ENCODE measurements at regions not wholly inside any gene's neighbourhood (a gene's known extent, or its start where the extent isn't known, plus 50 kb on each side); places are given as distances from the start of the nearest gene placed in this dataset.

DNA sequence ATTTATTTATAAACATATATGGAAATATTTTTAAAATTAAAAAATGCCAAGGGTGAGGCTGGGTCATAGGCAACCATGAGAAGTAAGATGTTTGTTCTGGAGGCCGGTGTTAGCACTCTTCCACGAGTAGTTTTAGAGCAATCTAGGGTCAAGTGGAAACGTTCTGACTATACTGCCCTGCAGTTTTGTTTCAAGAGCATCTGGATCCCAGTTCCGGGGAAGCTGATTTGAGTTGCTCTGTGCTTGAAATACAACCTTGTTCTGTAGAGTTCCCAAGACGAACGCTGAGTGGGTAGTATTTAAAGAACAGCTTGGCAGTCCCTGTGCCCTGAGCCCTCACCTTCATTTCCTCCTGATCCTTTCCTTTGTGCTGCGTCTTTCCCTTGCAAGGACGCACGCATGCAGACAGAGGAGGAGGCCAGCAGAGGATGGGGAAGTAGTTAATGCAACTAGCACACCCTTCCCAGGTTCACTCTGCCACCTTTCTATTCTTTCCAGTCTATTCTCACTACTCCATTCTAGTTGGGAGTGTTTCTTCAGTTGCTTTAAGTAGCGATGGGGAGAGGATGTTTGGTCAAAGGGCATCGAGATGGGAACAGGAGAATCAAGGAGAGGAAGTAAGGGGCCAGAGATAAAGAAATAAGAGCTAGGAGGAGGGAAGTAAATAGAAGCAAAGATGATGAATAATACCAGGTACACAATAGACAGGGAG lies 68.3 kb upstream of the ZSWIM6 start:
- no peak for DNase-seq (ENCODE audit: low spot score)

DNA sequence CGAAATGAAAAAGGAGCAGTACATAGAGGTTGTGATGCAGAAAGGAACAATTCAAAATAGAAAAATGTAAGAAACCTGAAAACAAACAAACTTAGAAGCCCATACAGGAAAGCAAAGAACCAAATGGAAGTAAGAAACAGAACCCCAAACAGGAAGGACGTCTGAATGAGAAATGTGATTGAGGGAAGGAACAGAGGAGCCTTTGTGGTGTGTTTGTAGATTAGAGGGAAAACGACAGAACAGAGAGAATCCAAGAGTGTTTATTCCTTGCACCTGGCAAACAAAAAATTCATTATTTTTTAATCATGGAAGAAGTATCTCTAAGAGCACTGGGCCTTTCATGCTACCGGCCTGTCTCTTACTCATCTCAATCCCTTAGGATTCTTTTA lies 67.8 kb upstream of the ZSWIM6 start:
- no peak for DNase-seq (ENCODE audit: low spot score)

DNA sequence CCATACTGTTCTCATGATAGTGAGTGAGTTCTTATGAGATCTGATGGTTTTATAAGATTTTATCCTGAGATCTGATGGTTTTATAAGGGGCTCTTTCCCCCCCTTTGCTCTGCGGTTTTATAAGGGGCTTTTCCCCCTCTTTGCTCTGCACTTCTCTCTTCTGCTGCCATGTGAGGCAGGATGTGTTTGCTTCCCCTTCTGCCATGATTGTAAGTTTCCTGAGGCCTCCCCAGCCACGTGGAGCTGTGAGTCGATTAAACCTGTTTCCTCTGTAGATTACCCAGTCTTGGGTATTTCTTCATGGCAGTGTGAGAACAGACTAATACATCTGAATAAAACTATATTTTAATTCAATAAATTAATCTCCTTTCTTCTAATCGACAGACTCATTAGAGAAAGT lies 64.9 kb upstream of the ZSWIM6 start:
- DNase-seq (ENCODE audit: low spot score): no peak

DNA sequence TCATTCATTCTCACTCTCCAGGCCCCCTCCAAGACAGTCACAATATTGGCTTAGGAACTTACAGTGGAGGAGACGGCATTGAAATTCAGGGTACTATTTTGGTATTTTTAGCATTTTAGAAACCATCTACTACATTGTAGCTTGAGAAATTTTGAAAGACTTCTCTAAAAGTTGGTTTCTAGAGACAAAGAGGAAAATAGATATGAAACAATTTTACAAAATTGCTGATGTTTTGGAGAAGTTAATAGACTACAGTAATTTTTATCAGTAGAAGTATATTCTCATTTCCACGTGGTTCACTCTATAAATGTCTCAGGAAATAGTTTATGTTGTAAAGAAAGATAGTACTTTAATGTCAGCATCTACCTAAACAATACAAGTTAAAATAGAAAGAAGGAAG lies 63.2 kb upstream of the ZSWIM6 start:
- DNase-seq (ENCODE audit: low spot score): no peak

DNA sequence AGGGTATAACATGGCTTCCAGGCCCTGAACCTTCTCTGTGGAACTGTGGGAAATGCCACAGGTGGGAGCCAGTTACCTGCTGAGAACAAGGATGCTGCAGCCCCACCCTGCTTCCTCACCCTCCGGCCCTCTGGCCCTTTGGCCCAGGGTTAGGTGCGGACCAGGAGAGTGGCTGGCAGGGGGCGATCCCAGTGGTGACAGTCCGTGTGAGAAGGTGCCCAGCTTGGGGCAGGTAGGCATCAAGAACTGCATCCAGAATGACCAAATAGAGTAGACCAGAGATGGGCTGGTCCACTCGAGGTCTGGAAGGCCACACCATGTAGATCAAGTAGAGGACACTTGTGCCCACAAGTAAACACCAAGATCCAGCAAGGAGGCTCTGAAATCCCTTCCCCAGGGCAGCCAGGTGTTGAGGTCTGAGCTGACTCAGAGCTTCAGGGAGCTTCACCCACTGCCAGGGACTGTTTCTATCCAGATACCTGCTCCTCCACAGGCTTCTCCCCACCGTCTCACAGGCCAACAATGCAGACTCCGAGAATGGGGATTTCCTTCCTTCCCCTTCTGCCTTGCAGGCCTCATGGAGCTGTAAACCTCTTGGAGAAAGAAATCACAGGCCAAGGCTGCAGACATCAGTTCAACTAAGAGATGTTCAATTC lies 61.4 kb upstream of the ZSWIM6 start:
- no peak for DNase-seq (ENCODE audit: low spot score)

DNA sequence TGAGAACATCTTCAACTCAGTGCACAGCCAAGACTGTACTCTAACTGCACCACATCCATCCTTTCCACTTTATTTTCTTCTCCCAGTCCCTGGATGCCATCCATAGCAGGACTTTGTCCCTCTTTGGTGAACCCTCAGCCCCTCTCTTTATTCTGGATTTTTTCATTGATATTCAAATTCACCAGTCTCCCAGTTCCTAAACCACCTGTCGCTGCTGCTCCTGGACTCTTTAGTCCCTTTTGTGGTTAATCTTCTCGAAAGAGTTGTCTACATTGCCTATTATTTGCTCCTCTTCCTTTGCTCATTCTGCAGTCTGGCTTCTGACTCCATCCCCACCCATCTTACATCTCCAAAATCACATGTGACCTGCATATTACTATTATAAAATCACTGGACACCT lies 59.4 kb upstream of the ZSWIM6 start:
- no peak for DNase-seq (ENCODE audit: low spot score)

DNA sequence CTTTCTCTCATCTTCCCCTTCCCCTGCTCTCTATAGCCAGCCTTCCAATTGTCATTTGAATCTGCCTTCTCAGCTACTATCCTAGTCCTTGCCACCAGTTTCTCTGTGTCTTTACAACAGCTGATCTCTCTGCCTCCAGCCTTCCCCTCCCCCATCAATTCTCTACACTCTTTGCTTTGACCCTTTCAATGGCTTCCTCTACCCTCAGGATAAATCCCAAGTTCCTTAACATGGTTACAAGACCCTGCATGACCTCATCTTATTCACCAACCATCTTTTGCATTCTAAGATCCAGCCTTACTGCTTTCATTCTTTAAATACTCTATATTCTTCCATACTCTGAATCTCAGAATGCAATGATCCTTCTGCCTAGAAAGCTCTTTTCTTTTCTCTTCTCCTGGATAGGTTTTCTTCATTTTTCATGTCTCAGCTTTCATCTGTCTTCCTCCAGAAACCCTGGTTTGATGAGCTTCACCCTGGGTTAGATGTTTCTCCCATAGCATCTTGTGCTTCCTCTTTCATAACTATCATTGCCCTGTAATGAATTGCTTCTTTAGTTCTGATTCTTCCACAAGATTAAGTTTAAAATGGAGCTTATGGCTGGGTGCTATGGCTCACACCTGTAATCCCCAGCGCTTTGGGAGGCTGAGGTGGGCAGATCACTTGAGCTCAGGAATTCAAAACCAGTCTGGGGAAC lies 58.6 kb upstream of the ZSWIM6 start:
- no peak for DNase-seq (ENCODE audit: low spot score)

DNA sequence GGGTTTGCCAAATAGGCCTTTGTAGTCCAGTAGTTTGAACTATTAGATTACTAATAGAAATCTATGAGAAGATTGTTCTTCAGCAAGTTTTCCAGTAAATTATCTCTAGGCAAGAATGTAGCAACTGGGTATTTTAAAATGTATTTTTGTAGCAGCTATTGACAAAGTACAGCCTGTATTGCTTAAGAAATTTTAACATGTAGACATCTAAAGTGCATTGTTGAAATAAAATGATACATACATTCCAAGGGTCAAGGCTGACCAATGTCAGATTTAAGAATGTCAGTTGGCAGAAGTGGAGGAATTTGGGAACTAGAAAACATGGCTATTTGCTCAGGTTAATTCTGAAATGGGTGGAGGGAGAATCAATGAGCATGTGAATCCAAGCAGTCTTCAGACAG lies 57.5 kb upstream of the ZSWIM6 start:
- no peak for DNase-seq (ENCODE audit: low spot score)

DNA sequence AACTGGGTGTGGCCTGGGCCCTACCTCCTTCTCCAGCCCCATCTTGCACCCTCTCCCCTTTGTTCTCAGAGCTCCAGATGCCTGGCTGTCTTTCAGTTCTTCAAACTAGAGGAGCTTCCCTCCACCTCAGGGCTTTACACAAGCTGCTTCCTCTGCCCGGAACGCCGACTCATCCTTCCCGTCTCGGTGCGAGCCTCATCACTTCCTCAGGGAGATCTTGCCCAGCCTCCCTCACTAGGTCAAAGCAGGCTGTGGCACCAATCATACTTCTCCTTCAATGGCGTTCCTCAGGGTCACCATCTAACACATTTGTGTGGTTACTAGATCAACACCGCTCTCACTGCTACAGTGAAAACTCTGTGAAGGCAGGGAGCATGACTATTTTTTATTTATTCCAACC lies 56.2 kb upstream of the ZSWIM6 start:
- peak; percentile 19 for DNase-seq (ENCODE audit: low spot score)

DNA sequence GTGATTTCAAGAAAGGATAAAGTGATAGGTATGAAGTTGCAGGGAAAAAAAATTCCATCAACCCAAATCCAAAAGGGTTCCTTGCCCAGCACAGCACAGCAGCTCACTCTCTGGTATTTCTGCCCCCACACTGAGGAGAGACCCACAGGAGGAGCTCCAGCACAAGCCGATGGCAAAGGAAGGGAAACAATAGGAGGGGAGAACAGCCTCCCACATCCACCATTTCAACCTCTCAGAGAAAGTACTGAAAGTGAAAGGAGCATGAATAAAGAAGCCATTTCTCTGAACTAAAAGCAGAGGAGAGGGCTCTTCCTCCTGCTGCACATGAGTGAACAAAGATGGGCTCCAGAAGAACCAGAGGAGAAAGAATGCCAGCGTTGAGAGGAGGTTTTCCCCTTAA lies 54.9 kb upstream of the ZSWIM6 start:
- no peak for DNase-seq (ENCODE audit: low spot score)

DNA sequence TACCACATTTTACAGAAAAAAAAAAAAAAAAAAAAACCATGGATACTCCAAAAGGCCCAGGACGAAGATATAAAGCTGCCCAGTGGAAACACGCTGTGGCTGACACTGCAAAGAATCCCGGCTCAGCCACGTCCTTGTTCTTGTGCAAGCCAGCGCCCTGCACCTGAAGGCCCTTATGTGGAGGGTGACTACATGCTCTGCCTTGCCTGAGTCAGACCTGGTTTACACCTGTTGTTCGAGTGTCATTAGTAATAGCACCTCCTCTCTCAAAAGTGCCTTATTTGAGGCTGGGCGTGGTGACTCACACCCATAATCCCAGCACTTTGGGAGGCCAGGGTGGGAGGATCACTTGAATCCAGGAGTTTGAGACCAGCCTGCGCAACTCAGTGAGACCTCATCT lies 54.3 kb upstream of the ZSWIM6 start:
- no peak for DNase-seq (ENCODE audit: low spot score)

DNA sequence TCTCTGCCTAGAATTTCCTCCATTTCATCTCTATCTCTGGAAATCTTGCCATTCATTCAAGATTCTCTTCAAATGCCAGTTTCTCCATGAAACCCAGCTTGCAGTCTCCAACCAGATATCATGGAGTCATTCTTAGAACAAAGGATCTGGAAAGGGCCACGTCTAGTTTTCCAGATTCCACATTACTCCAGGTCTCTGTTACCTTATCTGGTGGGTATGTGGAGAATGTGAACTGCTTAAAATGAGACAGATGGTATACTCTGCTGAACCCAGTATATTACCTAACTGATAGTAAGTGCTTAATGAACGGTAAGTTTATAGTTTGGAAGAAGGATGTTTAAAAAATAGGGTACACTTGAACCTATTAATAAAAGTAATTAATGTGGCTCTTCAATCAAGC lies 52.3 kb upstream of the ZSWIM6 start:
- no peak for DNase-seq (ENCODE audit: low spot score)

DNA sequence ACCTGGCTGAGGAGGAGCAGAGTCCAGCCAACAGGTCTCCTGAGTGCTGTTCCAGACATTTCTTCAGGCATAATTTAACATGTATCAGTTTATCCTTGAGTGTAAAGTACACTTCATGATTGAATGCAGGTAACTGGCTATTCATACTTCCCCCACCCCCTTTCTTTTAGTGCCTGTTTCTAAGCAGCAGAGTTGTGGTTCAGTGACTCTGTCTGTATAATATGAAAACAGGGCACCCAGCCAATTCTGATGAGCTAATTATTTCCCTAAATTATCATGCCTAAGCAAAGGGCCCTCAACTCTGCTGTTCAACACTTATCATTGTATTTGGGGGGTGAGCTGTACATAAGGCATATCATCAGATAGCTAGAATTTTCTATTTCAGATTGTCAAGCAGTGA lies 51.9 kb upstream of the ZSWIM6 start:
- no peak for DNase-seq (ENCODE audit: low spot score)

DNA sequence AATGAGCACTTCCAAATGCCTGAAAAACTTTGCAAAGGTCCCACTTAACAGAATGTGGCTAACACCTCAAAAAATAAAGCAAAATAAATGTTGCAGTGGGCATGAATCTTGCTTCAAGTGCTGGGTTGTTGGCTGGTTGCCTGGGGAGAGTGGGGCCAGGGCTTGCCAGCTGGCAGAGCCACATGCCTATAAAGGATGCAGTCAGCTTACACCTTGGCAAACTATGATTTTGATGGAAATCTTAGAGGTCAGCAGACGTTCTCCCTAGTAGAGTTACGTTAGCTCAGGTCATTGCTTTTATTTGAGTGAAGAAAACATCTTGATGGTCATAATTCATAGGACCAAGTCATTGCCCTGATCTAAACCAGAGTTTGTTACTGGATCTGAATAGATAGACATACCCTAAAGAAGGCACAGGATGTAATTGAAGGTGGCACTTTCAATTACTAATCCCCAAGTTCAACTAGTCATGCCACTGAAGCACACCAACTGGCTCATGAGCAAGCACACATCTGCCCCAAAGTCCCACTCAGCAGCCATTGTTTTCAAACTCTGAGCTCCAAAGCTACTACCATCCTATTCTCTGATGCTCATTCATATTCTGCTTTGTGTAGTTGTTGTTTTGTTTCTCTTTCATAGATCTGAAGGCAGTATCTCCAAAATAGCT lies 51.2 kb upstream of the ZSWIM6 start:
- DNase-seq (ENCODE audit: low spot score): no peak

DNA sequence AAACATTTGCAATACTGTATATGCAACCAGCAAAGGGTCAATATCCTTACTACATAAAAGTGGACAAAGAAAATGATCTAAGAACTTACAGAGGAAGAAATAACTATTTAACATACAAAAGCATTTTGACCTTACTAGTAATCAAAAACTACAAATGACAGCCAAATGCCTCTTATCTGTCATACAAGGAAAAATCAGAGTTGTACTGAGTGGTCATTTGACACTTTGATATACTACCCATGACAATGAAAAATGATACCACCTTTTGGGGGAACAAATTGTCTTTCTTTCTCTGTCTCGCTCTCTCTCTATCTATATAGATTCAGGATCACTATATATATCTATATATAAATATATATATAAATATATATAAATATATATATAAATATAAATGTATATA lies 50.4 kb upstream of the ZSWIM6 start:
- DNase-seq (ENCODE audit: low spot score): no peak

Measured in CD4-positive, alpha-beta T cell treated with Interleukin-6 at 100 ng/mL for 8 hours (primary cell).